GM19099 (cell line): ENCODE measurements at regions not wholly inside any gene's neighbourhood (a gene's known extent, or its start where the extent isn't known, plus 50 kb on each side); places are given as distances from the start of the nearest gene placed in this dataset.

Experiments
- POLR2A ChIP-seq: IDR thresholded peaks from 3 replicates; pipeline ENCODE4 v1.6.1; 2011; ENCODE audit warnings: low read depth; ENCODE audit not compliant: insufficient read length; ENCODE audit errors: extremely low read depth

DNA sequence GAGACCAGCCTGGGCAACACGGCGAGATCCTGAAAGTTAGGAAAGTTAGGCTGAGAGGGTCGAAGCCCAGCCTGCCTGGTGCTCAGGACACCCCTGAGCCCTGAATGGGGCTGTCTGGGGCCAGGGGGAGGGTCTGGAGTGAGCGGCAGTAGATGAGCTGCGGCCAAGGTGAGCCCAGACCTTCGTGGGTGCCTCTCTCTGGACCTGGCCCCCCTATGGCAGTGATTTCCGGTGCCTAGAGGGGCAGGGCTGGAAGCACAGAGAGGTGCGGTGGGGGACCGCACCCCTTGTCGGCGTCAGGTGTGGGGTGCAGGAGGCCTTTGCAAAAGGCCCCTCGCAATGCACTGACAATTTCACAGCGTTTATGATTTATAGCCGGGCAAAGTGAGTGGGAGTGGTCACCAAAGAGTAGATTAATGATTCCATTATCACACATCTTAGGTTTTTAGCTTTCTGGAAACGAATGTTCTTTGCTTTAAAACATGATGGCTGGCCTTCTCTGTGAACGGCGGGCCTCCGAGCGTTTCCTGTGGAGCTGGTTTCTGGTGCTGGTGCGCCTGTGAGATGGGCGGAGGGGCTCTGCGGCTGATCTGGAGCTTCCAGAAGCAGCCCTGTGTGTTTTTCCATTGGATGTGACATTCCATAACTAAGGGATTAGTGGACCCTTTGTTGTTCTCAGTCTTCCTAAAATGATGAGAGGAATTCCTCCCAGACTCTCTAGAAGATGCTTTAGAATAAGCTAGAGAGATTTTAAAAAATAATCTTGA, 171.0 kb upstream of the ZNF32 start:
- no peak for TF ChIP-seq POLR2A

DNA sequence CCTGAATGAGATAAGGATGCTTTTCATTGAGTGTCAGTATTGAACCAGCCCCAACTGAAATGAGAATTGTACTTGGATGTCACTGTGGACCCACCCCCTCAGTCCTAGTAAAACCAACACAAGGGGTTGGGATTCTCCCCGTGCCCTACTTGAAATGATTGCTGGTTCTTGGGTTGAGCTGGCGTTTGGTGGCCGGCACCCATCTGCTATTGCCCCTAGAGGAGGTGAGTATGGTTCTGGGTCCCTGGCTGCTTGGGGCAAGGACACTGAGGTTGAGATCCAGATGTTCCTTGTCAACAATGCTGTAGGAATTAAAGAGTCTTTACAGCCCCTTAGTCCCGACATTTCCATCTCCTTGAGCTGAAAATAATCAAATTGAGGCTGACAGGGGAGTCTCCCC, 170.0 kb upstream of the ZNF32 start:
- TF ChIP-seq POLR2A, result no peak

DNA sequence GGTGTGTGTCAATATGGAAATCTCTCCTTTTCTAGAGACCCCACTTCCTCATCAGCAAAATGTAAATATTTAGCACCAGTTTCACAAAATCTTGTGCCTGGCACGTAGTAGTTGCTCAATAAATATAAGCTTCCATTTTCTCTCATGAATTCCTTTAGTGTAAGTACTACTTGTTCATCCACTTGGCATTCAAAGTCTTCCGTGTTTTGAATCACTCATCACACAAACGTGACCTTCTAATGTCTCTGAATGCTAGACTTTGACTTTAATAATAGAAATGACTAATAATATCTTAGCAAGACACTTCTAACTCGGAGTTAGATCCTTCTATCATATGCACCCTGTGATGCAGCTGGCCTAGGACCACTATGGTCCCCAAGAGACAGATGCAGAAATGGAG, 168.7 kb upstream of the ZNF32 start:
- TF ChIP-seq POLR2A, result no peak

DNA sequence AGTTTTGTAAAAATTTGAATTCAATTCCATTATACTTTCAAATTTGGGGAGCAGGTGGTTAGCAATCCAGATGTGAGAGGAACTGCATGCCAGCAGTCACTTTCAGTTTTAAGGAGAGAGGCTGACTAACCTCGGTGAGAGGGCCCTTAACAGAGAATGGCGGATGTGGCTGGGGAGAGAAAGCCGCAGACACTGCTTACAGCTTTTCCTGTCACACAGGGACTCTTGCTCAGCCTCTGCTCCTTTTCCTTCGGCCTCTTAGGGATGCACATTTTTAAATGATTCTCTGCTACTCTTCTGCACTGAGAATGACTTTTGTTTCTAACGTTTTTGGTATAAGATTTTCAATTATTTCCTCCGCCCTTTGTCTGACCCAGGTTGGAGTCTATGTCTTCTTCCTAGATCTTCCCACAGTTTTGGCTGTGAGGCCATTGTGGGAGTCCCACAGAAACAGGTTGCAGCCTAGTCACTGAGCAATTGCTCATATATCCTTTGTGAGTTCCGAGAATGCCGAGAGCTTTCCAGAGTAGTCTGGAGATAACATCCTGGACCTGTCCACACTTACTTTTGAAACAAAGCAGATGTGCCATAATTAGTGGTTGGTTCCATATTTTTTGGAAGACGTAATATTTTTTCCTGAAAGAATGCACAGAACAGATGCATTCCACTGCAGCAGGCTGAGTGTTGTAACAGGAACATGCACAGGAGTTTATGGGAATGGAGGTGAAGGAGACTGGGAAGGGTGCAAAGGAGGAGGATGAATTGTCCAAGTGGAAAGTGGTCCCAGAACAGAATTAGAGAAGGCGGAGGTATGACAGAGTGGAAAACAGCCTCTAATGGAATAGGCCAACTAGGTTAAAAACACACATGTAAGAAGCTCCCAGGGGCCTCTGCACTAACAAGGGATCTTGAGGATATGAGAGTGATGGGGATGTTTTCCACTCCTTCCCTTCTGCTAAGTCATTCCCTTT, 168.0 kb upstream of the ZNF32 start:
- no peak for TF ChIP-seq POLR2A

DNA sequence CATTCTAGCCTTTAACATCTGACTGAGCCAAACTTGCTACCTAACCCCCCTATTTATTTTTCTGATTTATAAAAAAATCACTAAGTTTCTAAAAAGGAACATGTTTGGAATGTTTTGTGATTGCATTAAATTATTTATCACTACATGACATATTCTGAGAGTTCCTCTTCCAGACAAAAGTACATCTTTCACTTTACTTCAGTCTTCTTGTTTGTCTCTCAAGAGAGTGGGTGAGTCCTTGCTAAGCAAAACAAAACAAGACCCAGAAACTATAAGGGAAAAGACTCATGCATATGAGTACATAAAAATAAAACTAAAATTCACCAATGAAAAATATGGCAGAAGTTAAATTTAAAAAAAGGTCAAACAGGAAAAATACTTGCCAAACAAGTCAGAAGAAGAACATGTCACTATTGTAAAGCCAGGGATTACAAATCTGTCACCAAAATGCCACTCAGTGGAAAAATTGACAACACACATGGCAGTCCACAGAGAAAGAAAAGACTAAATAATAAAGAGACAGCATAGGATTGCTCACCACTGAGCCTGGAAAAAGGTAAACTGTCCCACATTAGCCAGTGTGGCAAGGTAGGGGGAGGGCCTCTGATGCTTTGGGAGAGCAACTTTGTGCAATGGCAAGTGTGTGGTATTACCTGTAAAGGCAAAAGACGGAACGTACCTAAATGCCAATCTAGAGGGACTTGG, 166.7 kb upstream of the ZNF32 start:
- TF ChIP-seq POLR2A, result no peak

DNA sequence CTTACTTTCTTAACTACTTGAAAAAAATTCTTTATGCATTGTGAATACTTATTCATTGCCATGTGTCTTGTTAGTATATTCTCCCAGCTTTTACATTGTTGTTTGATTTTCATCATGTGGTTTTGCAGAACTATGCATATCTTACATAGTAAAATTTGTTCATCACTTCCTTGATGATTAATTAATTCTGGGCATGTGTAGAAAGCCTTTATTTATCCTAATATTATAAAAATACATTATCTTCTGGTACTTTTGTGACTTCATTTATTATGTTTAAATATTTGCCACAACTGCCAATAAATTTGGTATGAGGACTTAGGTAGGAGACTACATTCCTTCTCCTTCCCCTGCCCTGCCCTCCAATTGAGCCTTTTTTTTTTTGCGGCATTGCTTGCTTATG, 166.0 kb upstream of the ZNF32 start:
- TF ChIP-seq POLR2A, result no peak

DNA sequence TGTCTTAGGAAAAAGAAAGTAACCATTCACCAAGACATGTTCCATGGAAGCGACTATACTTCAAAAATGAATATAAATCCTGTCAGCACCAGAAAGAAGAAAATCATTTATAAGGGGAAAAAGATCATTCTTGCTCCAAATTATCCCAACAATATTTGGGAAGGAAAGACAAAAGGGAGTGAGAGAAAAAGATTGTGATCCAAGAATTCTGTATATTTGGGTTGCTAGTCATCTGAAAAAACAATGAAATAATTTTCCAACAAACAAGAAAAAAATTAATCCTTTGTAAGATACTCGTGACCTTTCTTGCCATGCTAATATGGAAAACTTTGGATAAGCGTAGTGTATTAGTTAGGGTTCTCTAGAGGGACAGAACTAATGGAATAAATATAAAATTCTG, 163.2 kb upstream of the ZNF32 start:
- TF ChIP-seq POLR2A, result no peak

DNA sequence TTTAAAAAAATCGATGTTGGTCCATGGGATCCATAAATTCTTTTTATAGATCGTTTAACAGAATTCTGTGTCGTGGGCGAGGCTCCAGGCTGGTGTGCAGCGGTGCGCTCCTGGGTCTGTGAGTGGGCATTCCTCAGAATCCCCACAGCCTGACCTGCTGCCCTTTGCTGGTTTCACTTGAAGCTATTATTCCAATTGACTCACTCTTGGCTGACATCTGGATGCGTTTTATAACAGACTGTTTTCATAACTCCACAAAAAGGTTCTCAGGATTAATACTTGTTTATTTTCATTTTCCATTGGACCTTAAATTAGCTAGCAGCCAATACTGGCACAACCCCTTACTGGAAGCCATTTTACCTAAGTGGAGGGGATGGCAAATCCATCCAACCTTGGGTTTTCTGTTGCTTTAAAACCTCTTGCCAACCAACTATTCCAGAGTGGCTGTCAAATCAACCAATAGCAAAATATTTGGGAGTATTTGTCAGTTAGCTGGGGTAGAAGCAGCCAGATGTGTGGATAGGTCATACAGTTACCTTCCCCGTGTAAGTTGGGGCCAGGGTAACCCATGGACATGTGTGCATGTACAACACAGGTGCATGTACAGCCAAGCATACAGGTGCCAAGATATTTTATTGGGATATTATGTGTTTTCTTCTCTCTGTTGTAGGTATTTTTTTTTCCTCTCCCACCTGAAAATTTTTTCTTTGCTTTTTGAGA, 160.7 kb upstream of the ZNF32 start:
- no peak for TF ChIP-seq POLR2A

DNA sequence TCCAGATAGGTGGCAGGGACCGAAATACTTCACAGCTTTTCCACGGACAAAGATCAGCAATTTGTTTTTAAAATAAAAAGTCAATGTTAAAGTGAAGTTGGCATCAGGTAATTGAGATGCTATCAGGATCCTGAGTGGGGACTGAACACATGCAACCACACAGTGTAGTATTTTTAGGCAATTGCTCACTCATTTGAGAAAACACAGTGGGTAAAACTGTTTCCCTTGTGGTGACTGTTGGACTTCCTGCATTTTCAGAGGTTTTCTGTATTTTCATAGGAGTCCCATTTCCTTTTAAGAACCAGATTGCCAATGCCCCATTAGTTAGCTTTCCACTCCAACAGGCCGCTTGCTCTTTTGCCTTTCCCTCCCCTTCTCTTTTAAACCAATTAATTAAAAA, 159.5 kb upstream of the ZNF32 start:
- no peak for TF ChIP-seq POLR2A

DNA sequence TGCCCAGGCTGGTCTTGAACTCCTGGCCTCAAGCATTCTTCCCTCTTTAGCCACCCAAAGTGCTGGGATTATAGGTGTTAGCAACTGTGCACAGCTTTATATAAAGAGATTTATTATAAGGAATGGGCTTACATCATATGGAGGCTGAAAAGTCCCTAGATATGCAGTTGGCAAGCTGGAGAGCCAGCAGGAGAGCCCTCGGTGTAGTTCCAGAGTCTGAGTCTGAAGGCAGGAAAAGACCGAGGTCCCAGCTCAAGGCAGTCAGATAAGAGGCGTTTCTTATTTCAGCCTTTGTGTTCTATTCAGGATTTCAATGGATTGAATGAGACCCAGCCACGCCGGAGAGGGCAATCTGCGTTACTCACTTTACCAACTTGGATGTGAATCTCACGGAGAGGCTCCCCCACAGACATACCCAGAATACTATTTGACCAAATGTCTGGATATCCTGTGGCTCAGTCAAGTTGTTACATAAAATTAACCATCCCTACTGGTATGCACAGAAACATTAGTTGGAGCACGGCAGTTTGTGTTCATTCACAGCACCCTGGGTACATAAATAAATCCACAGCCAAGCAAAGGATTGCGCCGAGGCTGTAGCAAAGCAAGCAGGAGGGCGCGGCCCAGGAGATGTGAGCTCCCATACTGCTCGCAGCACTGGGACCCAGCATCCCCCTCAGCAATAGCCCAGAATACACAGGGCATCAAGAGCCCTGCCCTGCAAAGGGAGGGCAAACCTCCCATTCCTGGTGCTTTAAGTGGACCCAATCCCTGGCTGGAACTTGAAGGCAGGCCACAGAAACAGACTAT, 158.4 kb upstream of the ZNF32 start:
- no peak for TF ChIP-seq POLR2A

DNA sequence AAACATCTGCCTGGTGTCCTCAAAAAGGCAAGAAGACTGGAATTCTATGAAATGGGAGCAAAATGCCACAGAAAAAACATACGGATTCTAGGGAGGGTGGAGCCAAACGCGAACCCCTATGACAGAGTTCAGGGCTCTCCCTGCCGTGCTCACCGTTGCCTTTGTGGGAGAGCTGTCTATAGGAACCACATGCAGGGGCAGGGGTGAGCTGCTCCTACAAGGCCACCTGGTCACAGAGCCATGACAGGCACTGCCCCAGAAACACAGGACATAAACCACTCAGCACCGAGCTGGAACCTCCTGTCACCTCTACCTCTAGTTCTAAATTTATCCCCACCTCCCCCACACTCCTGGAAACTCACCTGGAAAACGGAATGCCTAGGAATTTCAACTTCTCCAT, 155.1 kb upstream of the ZNF32 start:
- no peak for TF ChIP-seq POLR2A

DNA sequence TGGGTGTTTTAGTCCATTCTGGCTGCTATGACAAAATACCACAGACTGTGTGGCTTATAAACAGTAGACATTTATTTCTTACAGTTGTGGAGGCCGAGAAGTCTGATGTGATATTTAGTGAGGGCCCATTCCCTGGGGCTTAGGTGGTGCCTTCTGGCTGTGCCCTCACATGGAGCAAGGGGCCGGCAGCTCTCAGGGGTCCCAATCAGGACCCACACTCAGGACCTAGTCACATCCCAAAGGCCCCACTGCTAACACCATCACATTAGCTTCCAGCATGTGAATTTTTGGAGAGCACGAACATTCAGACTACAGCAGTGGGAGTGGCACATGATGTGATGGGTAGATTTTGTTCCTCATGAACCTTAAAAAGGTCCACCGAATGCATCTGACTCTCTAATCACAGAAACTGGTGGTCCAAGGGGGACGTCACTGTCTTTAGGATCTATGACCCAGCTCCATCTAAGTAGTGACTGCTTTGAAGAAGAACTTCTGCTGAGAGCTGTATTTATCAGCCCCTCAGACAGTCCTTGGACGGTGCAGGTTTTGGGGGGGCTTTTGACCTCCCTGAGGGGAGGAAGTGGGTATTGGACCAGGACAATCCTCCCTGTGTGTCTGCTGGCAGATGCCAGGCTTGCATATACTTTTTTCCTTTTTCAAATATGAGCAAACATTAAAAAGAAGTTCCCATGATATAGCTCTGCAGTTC, 154.5 kb upstream of the ZNF32 start:
- TF ChIP-seq POLR2A, result no peak

DNA sequence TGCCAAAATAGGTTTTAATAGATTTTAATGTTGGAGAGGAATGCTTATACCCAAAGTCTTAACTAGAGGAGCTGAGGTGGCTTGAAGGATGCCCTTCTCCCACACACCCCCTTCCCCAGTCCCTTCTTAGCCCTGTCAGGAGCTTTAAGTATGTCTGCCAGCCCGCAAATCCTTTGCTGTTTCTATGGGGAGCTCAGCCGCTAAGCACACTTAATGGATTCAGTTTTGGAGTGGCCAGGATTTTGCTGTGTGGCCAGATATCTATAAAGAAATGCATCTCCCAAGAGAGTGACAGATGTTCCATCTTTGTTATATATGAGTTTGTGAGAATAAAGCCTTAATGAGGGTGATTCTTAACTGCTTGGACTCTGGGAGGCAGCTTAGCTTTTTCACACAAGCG, 152.9 kb upstream of the ZNF32 start:
- TF ChIP-seq POLR2A, result no peak

DNA sequence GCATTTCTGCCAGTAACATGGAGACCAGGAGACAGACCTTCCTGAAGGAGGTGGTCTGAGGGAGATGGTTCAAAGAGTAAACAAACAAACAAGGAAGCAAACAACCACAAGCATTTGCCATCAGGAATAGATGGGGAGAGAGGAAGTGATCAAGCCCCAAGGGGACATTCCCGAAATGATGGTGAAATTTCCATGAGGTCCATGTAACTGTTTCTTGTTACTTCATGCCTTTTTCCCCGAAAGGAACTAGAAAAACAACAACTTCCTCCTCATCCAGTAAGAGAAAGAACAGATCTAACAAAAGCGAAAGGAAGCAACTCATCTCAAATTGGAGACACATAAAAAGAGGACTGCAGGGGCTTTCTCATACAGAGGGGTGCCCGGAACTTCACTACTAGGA, 152.5 kb upstream of the ZNF32 start:
- no peak for TF ChIP-seq POLR2A

DNA sequence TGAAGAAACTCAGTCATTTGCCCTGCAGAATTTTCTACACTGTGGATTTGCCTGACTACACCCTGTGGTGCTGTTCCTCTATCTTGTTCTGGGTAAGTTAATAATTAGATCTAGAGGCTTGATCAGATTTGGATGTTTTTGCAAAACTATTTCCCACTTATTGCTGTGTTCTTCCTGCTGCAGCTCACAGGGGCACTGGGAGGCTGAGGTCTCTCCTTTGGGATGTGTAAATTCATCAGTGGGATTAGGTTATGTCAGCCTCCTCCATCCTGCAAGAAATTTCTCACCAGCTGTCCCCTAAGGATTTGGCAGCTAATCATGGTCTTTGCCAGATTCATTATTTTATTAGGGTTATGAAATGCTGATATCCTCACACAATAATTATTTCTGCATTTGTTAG, 148.1 kb upstream of the ZNF32 start:
- no peak for TF ChIP-seq POLR2A
